ENCODE measurements at regions not wholly inside any gene's neighbourhood (a gene's known extent, or its start where the extent isn't known, plus 50 kb on each side); places are given as distances from the start of the nearest gene placed in this dataset.

DNA sequence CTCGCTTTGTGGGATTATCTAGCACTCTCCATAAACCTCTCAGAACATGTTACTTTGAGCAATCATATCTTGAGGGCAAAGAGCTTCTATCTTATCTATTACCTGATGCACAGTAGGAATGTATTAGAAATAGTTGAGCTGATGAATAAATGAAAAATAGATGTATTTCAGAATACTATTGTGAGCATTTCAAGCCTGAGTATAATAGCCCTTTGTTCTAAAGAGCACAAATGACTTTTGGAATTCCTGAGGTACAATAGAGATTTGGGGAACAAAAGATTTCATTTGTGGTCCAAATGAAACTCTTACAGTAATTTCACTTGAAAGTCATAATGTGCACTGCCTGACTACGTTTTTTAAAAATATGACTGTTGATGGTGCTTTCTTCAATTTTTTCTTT is 159.5 kb downstream of the UGT8 start:
- no peaks in the 10 kb centered on the region for H3K27me3 ChIP-seq
- TF ChIP-seq, protein P1, sequence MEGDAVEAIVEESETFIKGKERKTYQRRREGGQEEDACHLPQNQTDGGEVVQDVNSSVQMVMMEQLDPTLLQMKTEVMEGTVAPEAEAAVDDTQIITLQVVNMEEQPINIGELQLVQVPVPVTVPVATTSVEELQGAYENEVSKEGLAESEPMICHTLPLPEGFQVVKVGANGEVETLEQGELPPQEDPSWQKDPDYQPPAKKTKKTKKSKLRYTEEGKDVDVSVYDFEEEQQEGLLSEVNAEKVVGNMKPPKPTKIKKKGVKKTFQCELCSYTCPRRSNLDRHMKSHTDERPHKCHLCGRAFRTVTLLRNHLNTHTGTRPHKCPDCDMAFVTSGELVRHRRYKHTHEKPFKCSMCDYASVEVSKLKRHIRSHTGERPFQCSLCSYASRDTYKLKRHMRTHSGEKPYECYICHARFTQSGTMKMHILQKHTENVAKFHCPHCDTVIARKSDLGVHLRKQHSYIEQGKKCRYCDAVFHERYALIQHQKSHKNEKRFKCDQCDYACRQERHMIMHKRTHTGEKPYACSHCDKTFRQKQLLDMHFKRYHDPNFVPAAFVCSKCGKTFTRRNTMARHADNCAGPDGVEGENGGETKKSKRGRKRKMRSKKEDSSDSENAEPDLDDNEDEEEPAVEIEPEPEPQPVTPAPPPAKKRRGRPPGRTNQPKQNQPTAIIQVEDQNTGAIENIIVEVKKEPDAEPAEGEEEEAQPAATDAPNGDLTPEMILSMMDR (IDR thresholded peaks at IDR 0.05), result no peak
- TF ChIP-seq POLR2A (IDR thresholded peaks at IDR 0.05) (no peak), POLR2AphosphoS5 (IDR thresholded peaks at IDR 0.05) (no peak)
- no peaks in the 10 kb centered on the region for H3K36me3 ChIP-seq
- H3K27ac ChIP-seq, result no peak overlapping the region
- H3K9me3 ChIP-seq, result no peaks in the 10 kb centered on the region
- intact Hi-C loops (cut with DNase I; ENCODE audit: low total_unique reads), result no loop called here
- DNase-seq (ENCODE audit: low spot score in 2 of 2), result no peak
- H3K4me3 ChIP-seq, result no peak overlapping the region
- H3K4me1 ChIP-seq, result no peaks in the 10 kb centered on the region

DNA sequence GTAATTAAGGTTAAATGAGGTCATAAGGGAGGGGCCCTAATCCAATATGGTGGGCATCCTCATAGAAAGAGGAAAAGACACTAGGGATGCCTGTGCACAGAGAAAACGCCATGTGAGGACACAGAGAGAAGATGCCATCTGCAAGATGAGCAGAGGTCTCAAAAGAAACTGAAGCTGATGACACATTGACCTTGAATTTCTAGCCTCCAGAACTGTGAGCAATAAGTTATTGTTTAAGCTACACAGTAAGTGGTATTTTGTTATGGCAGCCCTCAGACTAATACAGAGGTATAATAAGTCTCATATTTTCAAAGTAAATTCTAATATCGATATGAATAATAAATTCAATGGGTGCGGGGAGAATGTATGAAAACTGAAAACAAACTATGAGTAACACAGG is 169.9 kb downstream of the UGT8 start:
- Histone ChIP-seq H3K27me3 (no peaks in the 10 kb centered on the region), H3K9me3 (no peaks in the 10 kb centered on the region), H3K27ac (no peak overlapping the region), H3K4me1 (no peaks in the 10 kb centered on the region), H3K36me3 (no peaks in the 10 kb centered on the region), H3K4me3 (no peak overlapping the region)
- TF ChIP-seq, protein P1 (IDR thresholded peaks at IDR 0.05), result no peak
- TF ChIP-seq POLR2A (IDR thresholded peaks at IDR 0.05) (no peak), POLR2AphosphoS5 (IDR thresholded peaks at IDR 0.05) (no peak)
- no peak for DNase-seq (ENCODE audit: low spot score in 2 of 2)
- intact Hi-C loops (cut with DNase I; ENCODE audit: low total_unique reads), result no loop called here

DNA sequence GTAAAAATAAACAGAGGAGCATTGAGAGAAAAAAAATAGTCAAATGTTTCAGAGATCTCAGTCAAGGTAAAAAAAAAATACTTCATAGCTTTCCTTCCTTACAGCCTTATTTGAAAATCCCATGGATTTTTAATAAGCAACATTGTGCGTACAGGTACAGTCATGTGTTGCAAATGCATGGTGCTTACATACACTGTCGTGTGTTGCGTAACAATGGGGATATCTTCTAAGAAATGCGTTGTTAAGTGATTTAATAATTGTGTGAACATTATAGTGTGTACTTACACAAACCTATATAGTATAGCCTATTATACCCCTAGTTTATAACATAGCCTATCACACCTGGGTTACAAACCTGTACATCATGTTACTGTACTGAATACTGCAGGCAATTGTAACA is 172.0 kb downstream of the UGT8 start:
- Histone ChIP-seq H3K27me3 (no peaks in the 10 kb centered on the region), H3K36me3 (no peaks in the 10 kb centered on the region), H3K4me3 (no peak overlapping the region), H3K27ac (no peak overlapping the region), H3K4me1 (no peaks in the 10 kb centered on the region), H3K9me3 (no peaks in the 10 kb centered on the region)
- no peak for DNase-seq (ENCODE audit: low spot score in 2 of 2)
- TF ChIP-seq POLR2A (IDR thresholded peaks at IDR 0.05), result no peak
- TF ChIP-seq POLR2AphosphoS5 (IDR thresholded peaks at IDR 0.05), result no peak
- TF ChIP-seq, protein P1 (IDR thresholded peaks at IDR 0.05), result no peak
- intact Hi-C loops (cut with DNase I; ENCODE audit: low total_unique reads), result no loop called here

DNA sequence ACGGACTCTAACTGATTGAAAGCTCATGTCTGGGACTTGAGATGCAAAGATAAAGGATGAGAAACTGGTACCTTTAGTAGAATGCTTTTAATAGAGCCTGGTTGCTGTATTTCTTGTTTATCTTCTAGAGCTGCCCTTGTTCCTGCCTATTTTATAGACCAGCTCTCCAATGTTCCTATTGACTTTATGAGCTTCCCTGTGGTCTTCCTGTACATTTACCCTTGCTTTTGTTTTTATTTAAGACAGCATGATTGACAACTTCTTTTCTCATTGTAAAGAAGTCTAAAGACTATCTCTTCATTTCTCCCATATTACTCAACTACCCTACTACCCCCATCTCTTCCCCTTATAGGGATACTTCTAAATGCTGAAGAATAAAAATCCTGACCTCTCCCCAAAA is 174.7 kb downstream of the UGT8 start:
- Histone ChIP-seq H3K9me3 (no peaks in the 10 kb centered on the region), H3K36me3 (no peaks in the 10 kb centered on the region), H3K4me3 (no peak overlapping the region), H3K27ac (no peak overlapping the region), H3K27me3 (no peaks in the 10 kb centered on the region), H3K4me1 (no peaks in the 10 kb centered on the region)
- TF ChIP-seq POLR2A (IDR thresholded peaks at IDR 0.05) (no peak), POLR2AphosphoS5 (IDR thresholded peaks at IDR 0.05) (no peak)
- TF ChIP-seq, protein P1 (IDR thresholded peaks at IDR 0.05), result no peak
- DNase-seq (ENCODE audit: low spot score in 2 of 2), result no peak
- intact Hi-C loops (cut with DNase I; ENCODE audit: low total_unique reads), result no loop called here

Data from breast epithelium (tissue), 4 donors.